GM12891 (cell line): ENCODE measurements at regions not wholly inside any gene's neighbourhood (a gene's known extent, or its start where the extent isn't known, plus 50 kb on each side); places are given as distances from the start of the nearest gene placed in this dataset.

Experiments used
- PAX5 ChIP-seq: IDR thresholded peaks from 2 replicates; pipeline ENCODE4 v1.6.1; 2011; ENCODE audit warnings: low read length, moderate library complexity, mild to moderate bottlenecking; ENCODE audit not compliant: insufficient read depth, severe bottlenecking
- POLR2A ChIP-seq: IDR thresholded peaks from 2 replicates; pipeline ENCODE4 v1.6.1; 2011; ENCODE audit warnings: low read depth, low read length, control low read depth
- POLR2AphosphoS5 ChIP-seq: IDR thresholded peaks from 2 replicates; pipeline ENCODE4 v1.6.1; 2011; ENCODE audit warnings: low read depth, low read length, control low read depth
- SPI1 ChIP-seq: IDR thresholded peaks from 2 replicates; pipeline ENCODE4 v1.6.1; 2011; ENCODE audit warnings: low read depth, low read length, control low read depth
- TAF1 ChIP-seq: IDR thresholded peaks from 2 replicates; pipeline ENCODE4 v1.6.1; 2011; ENCODE audit warnings: low read depth, low read length, control low read depth

DNA sequence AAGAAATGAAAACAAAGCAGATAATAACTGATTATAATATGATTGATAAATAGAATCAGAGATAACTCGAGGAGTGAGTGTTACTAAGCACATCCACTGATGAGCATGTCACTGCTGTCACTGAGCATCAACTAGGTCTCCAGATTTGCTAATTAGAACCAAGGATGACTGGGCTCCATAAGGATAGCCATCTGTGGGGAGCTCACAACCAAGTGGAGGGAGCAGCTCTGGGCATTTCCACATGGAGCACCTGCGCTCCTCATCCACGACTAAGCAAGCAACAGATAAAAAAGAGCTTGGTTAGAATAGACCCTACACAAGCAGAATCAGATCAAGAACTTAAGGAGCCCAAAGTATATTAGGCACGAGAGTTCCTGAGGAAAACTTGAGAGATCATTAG lies 396.0 kb upstream of the B3GAT1 start:
- TF ChIP-seq POLR2AphosphoS5 = no peak
- no peak for TF ChIP-seq POLR2A
- no peak for TF ChIP-seq TAF1
- TF ChIP-seq SPI1 = no peak
- TF ChIP-seq PAX5 = no peak
